A673 (cell line): ENCODE measurements at regions not wholly inside any gene's neighbourhood (a gene's known extent, or its start where the extent isn't known, plus 50 kb on each side); places are given as distances from the start of the nearest gene placed in this dataset.

Experiments
- BruUV-seq: library from RNA; stranded (reverse); fragments of 400-500 nt; replicated peaks from 2 replicates; lab custom pipeline; 2021; lab: Mats Ljungman, UMichigan
- CTCF ChIA-PET: fragments of 300-600 bp; sonication (Branson Sonifier 250); formaldehyde crosslinking; loops from one replicate; lab custom pipeline; 2022; ENCODE audit warnings: antibody characterized with exemption; lab: Charles Lee
- POLR2A ChIA-PET: fragments of 300-600 bp; sonication (Branson Sonifier 250); formaldehyde crosslinking; loops from one replicate; lab custom pipeline; 2022; ENCODE audit warnings: antibody characterized with exemption; ENCODE audit not compliant: low non-redundant PET; lab: Charles Lee
- DNase-seq: peaks from one replicate; pipeline ENCODE4 v3.0.0-alpha.2; 2015; ENCODE audit warnings: low spot score
- H3K27ac ChIP-seq: fragments of 200-600 bp; sonication (generic); 2 replicates; pipeline ENCODE4 v1.5.1; 2016; ENCODE audit warnings: mixed run types, low read depth, mild to moderate bottlenecking, mixed read lengths, antibody characterized with exemption, low read length; ENCODE audit not compliant: poor library complexity, severe bottlenecking
- H3K27me3 ChIP-seq: fragments of 200-600 bp; sonication (generic); replicated peaks from 2 replicates; pipeline ENCODE4 v1.6.1; 2017; ENCODE audit warnings: mixed run types, low read depth, mild to moderate bottlenecking, mixed read lengths, antibody characterized with exemption, low read length; ENCODE audit not compliant: insufficient read depth, poor library complexity
- H3K36me3 ChIP-seq: fragments of 200-600 bp; sonication (generic); 2 replicates; pipeline ENCODE4 v1.6.1; 2016; ENCODE audit warnings: mixed run types, mild to moderate bottlenecking, mixed read lengths, antibody characterized with exemption, low read length; ENCODE audit not compliant: insufficient read depth, poor library complexity, severe bottlenecking
- H3K4me1 ChIP-seq: fragments of 200-600 bp; sonication (generic); 2 replicates; pipeline ENCODE4 v1.6.1; 2017; ENCODE audit warnings: mixed run types, mild to moderate bottlenecking, mixed read lengths, antibody characterized with exemption, low read length; ENCODE audit not compliant: insufficient read depth, poor library complexity, severe bottlenecking
- H3K4me3 ChIP-seq: fragments of 200-600 bp; sonication (generic); 2 replicates; pipeline ENCODE4 v1.5.1; 2016; ENCODE audit warnings: low read depth, mixed run types, mild to moderate bottlenecking, mixed read lengths, low read length; ENCODE audit not compliant: poor library complexity, severe bottlenecking
- H3K9me3 ChIP-seq: fragments of 200-600 bp; sonication (generic); 2 replicates; pipeline ENCODE4 v1.6.1; 2016; ENCODE audit warnings: mixed run types, low read depth, mild to moderate bottlenecking, mixed read lengths, antibody characterized with exemption, low read length; ENCODE audit not compliant: poor library complexity, severe bottlenecking
- EZH2 ChIP-seq: fragments of 200-600 bp; sonication (generic); IDR thresholded peaks from 2 replicates; pipeline ENCODE4 v1.6.1; 2017; ENCODE audit warnings: borderline replicate concordance, low read depth, mild to moderate bottlenecking, mixed read lengths, antibody characterized with exemption, low read length; ENCODE audit not compliant: poor library complexity, severe bottlenecking
- intact Hi-C: fragments of 100-400 bp; cut with micrococcal nuclease; formaldehyde crosslinking; loops from one replicate; pipeline ENCODE4 v1.10.0; 2022; ENCODE audit not compliant: unreplicated experiment
- TF ChIP-seq, protein P1 (sequence below): fragments of 300-800, 200-600 bp; sonication (generic); conservative IDR thresholded peaks from 2 replicates; pipeline ENCODE4 v1.5.1; 2017; ENCODE audit warnings: low read depth, mild to moderate bottlenecking, antibody characterized with exemption, low read length, moderate library complexity, mixed read lengths

DNA sequence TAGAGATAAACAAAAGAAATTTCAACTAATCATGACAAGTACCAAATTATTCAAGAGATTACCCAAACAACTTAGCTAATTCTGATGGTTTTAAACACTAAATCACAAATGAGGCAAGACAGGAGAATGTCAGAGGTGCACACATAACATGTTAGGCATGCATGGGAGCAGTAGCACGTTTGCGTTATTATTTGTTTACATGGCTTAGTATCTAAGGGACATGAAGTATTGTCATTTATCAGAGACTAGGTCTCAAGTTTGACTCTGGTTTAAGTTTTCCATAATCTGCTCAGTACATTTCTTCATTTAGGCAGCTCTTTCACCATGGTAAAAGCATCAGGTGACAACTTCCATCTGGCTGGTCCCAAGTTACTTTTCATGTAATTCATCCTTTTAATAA lies 244.1 kb upstream of the TNC start:
- Histone ChIP-seq H3K9me3 (no peaks in the 10 kb centered on the region), H3K36me3 (no peaks in the 10 kb centered on the region), H3K27ac (no peak overlapping the region), H3K27me3 (no peaks in the 10 kb centered on the region), H3K4me1 (peaks cover 17% of the 10 kb centered on the region), H3K4me3 (no peak overlapping the region)
- POLR2A ChIA-PET = no interaction called here
- CTCF ChIA-PET = no interaction called here
- BruUV-seq = no TSS peak
- TF ChIP-seq EZH2 = no peak
- TF ChIP-seq, protein P1, sequence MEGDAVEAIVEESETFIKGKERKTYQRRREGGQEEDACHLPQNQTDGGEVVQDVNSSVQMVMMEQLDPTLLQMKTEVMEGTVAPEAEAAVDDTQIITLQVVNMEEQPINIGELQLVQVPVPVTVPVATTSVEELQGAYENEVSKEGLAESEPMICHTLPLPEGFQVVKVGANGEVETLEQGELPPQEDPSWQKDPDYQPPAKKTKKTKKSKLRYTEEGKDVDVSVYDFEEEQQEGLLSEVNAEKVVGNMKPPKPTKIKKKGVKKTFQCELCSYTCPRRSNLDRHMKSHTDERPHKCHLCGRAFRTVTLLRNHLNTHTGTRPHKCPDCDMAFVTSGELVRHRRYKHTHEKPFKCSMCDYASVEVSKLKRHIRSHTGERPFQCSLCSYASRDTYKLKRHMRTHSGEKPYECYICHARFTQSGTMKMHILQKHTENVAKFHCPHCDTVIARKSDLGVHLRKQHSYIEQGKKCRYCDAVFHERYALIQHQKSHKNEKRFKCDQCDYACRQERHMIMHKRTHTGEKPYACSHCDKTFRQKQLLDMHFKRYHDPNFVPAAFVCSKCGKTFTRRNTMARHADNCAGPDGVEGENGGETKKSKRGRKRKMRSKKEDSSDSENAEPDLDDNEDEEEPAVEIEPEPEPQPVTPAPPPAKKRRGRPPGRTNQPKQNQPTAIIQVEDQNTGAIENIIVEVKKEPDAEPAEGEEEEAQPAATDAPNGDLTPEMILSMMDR = no peak
- no peak for DNase-seq
- intact Hi-C loops = no loop called here

DNA sequence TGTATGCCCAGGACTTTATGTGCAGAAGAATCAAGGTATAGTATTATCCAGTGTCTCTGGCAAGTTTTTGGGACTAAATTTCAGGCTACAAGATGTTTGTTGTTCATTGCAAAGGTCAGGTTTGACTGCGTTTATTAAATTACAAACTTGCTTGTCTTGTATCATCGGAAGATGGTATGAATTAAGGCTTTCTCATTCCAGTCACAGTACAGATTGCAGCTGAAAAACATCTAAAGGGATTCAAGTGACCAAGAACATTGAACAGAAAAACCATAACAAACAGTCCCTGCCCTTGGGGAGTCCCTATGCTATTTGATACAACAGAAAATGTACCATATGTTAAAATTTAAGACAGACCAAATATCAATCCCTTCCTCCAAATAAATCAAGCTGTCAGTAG lies 244.7 kb upstream of the TNC start:
- DNase-seq = no peak
- Histone ChIP-seq H3K9me3 (no peaks in the 10 kb centered on the region), H3K27ac (no peak overlapping the region), H3K27me3 (no peaks in the 10 kb centered on the region), H3K4me3 (no peak overlapping the region), H3K36me3 (no peaks in the 10 kb centered on the region), H3K4me1 (peaks cover 23% of the 10 kb centered on the region)
- BruUV-seq = no TSS peak
- CTCF ChIA-PET = no interaction called here
- intact Hi-C loops = no loop called here
- POLR2A ChIA-PET = no interaction called here
- TF ChIP-seq, protein P1 = no peak
- TF ChIP-seq EZH2 = no peak

DNA sequence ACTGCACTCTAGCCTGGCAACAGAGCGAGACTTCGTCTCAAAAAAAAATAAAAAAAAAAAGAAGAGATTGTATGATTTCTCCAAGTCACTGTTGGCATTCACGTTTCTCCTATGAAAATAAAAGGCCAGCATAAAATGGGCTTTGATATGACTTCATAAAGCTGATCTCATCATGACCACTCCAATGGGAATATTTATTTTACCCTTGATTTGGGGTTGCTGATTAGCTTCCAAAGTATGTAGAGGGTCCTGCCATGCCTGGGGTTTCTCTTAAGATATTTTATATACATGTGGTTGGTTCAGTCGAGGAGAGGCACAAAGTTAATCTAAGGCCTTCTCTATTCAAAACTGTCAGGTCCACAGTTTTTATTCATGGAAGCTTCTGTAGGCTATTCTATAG lies 247.0 kb upstream of the TNC start:
- no peaks in the 10 kb centered on the region for H3K27me3 ChIP-seq
- POLR2A ChIA-PET = no interaction called here
- intact Hi-C loops = loop anchor here (5.0 kb wide), 1 partner anchor 248 kb away; the partner anchor contains the start of gene TNC
- DNase-seq = no peak
- H3K4me3 ChIP-seq = no peak overlapping the region
- CTCF ChIA-PET = no interaction called here
- H3K9me3 ChIP-seq = no peaks in the 10 kb centered on the region
- TF ChIP-seq, protein P1 = no peak
- TF ChIP-seq EZH2 = no peak
- peaks cover 36% of the 10 kb centered on the region for H3K4me1 ChIP-seq
- H3K27ac ChIP-seq = no peak overlapping the region
- no peaks in the 10 kb centered on the region for H3K36me3 ChIP-seq
- no TSS peak for BruUV-seq
